RWPE2 (cell line): ENCODE measurements at regions not wholly inside any gene's neighbourhood (a gene's known extent, or its start where the extent isn't known, plus 50 kb on each side); places are given as distances from the start of the nearest gene placed in this dataset.

Source experiments
- ATAC-seq: fragments of 200-7000 bp; cut with Tn5 transposase; 3 replicates; pipeline ENCODE4 v1.9.1; 2021; ENCODE audit warnings: low read depth
- DNase-seq: peaks from one replicate; pipeline ENCODE4 v3.0.0-alpha.2; 2020; ENCODE audit warnings: low spot score
- H3K27ac ChIP-seq: fragments of 450-650 bp; 2 replicates; pipeline ENCODE4 v1.5.1; 2017; ENCODE audit warnings: mild to moderate bottlenecking; ENCODE audit not compliant: poor library complexity, severe bottlenecking
- H3K27me3 ChIP-seq: fragments of 250-450 bp; sonication (Bioruptor Pico); 2 replicates; pipeline ENCODE4 v1.5.1; 2021; ENCODE audit warnings: mild to moderate bottlenecking, moderate library complexity; ENCODE audit not compliant: insufficient read depth, poor library complexity, severe bottlenecking
- H3K36me3 ChIP-seq: fragments of 250-450 bp; sonication (Bioruptor Pico); 2 replicates; pipeline ENCODE4 v1.5.1; 2020; ENCODE audit warnings: low read depth, mild to moderate bottlenecking, moderate library complexity
- H3K4me1 ChIP-seq: fragments of 250-450 bp; sonication (Bioruptor Pico); 2 replicates; pipeline ENCODE4 v1.5.1; 2021; ENCODE audit warnings: mild to moderate bottlenecking, moderate library complexity; ENCODE audit not compliant: insufficient read depth, poor library complexity, severe bottlenecking
- H3K4me3 ChIP-seq: fragments of 250-450 bp; sonication (Bioruptor Pico); 2 replicates; pipeline ENCODE4 v1.5.1; 2021; ENCODE audit warnings: mild to moderate bottlenecking, moderate library complexity; ENCODE audit not compliant: severe bottlenecking
- H3K9me3 ChIP-seq: fragments of 250-450 bp; sonication (Bioruptor Pico); 2 replicates; pipeline ENCODE4 v1.5.1; 2021; ENCODE audit warnings: mild to moderate bottlenecking, moderate library complexity; ENCODE audit not compliant: severe bottlenecking
- TF ChIP-seq, protein P1 (sequence below): fragments of 450-650 bp; IDR thresholded peaks from one replicate; pipeline ENCODE4 v1.5.1; 2017; ENCODE audit warnings: mild to moderate bottlenecking, moderate library complexity; ENCODE audit not compliant: poor library complexity, severe bottlenecking

DNA sequence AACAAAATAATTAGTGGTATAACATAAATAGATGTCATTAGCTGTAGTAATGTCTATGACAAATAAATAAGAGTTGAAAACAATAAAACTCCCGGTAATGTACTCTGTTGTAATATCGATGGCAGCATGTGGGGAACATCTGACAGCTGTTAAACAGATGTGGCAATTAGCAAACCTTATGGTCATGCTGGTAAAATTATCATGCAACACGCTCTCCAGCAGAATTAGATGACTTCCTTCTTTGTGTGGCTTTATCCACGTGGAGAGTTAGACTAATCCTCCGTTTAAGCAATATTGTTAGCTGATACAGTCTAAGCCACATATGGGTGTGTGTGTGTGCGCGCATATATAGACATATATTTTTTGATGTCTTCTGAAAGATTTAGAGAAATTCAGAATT, 77.7 kb upstream of the ZFP64 start:
- H3K27ac ChIP-seq: no peak overlapping the region
- DNase-seq (no peak), ATAC-seq (no peak)
- no peak overlapping the region for H3K4me3 ChIP-seq
- H3K27me3 ChIP-seq: peaks cover 9% of the 10 kb centered on the region
- no peaks in the 10 kb centered on the region for H3K36me3 ChIP-seq
- H3K4me1 ChIP-seq: no peaks in the 10 kb centered on the region
- no peaks in the 10 kb centered on the region for H3K9me3 ChIP-seq
- TF ChIP-seq, protein P1, sequence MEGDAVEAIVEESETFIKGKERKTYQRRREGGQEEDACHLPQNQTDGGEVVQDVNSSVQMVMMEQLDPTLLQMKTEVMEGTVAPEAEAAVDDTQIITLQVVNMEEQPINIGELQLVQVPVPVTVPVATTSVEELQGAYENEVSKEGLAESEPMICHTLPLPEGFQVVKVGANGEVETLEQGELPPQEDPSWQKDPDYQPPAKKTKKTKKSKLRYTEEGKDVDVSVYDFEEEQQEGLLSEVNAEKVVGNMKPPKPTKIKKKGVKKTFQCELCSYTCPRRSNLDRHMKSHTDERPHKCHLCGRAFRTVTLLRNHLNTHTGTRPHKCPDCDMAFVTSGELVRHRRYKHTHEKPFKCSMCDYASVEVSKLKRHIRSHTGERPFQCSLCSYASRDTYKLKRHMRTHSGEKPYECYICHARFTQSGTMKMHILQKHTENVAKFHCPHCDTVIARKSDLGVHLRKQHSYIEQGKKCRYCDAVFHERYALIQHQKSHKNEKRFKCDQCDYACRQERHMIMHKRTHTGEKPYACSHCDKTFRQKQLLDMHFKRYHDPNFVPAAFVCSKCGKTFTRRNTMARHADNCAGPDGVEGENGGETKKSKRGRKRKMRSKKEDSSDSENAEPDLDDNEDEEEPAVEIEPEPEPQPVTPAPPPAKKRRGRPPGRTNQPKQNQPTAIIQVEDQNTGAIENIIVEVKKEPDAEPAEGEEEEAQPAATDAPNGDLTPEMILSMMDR: no peak

DNA sequence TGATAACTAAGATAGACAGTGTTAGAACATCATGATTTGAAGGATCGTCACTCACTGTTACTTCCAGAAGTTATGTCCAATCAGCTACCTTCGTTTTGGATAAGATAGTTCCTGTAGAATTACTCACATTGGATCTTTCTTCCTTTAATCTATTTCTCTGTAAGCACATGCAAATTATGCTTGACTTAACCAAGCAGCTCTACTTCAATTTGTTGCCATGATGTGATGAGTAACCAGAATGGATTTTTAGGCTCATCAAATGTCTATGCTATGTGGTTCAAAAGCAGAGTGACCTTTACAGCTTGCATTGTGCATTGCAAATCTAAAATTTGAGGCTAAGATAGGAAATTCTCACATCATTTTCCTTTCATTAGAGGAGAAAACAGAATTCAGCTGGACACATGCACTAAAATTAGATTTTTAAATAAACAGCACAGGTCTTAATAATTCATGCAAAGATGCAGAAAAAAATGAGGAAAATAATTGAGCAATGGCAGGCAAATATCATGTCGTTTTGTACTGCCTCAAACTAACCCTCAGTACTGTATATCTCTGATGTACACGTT, 76.7 kb upstream of the ZFP64 start:
- TF ChIP-seq, protein P1: no peak
- Histone ChIP-seq H3K27ac (no peak overlapping the region), H3K4me3 (no peak overlapping the region), H3K36me3 (no peaks in the 10 kb centered on the region), H3K4me1 (no peaks in the 10 kb centered on the region), H3K27me3 (peaks cover 15% of the 10 kb centered on the region), H3K9me3 (no peaks in the 10 kb centered on the region)
- DNase-seq (no peak), ATAC-seq (peak; percentile 58; the same call in 2 of the 3 replicates)

DNA sequence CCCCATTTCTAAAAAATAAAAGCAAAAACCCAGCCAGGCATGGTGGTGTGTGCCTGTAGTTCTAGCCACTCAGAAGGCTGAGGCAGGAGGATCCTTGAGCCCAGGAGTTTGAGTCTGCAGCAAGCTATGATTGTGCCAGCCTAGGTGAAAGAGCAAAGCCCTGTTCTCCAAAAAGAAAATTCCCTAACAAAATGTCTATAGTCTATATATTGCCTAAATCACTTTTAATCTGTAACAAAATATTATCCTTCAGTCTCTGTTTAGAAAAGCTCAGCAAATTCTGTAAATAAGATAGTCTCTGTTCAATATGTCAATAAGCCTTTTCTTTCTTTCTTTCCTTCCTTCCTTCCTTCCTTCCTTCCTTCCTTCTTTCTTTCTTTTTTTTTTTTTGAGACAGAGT, 75.8 kb upstream of the ZFP64 start:
- DNase-seq (no peak), ATAC-seq (no peak)
- TF ChIP-seq, protein P1: no peak
- Histone ChIP-seq H3K4me3 (no peak overlapping the region), H3K4me1 (no peaks in the 10 kb centered on the region), H3K9me3 (no peaks in the 10 kb centered on the region), H3K27me3 (peaks cover 15% of the 10 kb centered on the region), H3K27ac (no peak overlapping the region), H3K36me3 (no peaks in the 10 kb centered on the region)

DNA sequence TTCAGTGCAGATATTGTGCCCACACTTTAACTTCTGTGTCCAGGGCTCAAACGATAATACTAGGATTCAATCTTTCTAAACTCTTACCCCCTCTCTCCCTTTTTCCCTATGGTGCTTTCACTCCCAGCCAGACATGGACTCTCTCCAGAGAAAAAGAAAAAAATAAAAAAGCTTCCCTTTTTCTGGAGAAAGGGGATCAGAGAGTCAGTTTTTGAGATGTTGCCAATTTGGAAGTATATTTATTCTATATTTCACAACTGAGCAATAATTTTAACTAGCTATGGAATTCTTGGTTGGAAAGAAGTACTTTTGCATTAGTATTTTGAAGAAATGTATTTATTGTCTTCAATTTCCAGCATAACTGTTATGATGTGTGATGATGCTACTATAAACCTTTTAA, 72.2 kb upstream of the ZFP64 start:
- ATAC-seq: no peak
- no peak overlapping the region for H3K27ac ChIP-seq
- TF ChIP-seq, protein P1: no peak

DNA sequence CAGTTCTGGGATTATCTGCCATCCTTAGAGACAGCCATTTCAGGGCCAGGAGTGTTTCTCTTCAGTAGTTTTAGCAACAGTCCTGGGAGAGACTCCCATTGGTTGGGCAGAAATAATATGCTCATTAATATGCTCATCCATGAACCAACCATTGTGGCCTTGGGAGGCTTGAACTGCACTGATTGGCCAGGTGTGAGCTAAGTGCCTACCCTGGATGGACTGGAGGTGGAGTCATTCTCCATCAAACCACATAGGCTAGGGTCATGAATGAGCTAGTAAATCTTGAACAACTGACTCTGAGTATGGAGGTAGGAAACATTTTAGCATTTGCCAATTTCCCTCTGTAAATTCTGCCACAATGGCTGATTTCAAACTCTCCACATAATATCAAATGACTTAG, 70.2 kb upstream of the ZFP64 start:
- Histone ChIP-seq H3K27me3 (peaks cover 23% of the 10 kb centered on the region), H3K4me1 (no peaks in the 10 kb centered on the region), H3K36me3 (no peaks in the 10 kb centered on the region), H3K4me3 (no peak overlapping the region), H3K9me3 (no peaks in the 10 kb centered on the region), H3K27ac (no peak overlapping the region)
- TF ChIP-seq, protein P1: no peak
- no peak for DNase-seq
- no peak; the same call in 2 of the 3 replicates for ATAC-seq

More for the DNA sequence above, 72.2 kb upstream of the ZFP64 start:
- Histone ChIP-seq H3K4me3 (no peak overlapping the region), H3K9me3 (no peaks in the 10 kb centered on the region), H3K4me1 (no peaks in the 10 kb centered on the region), H3K27me3 (peaks cover 23% of the 10 kb centered on the region), H3K36me3 (no peaks in the 10 kb centered on the region)
- no peak for DNase-seq
